HEK293T (cell line): ENCODE measurements at regions not wholly inside any gene's neighbourhood (a gene's known extent, or its start where the extent isn't known, plus 50 kb on each side); places are given as distances from the start of the nearest gene placed in this dataset.

Experiments used
- CTCF ChIA-PET: fragments of 350-600 bp; formaldehyde crosslinking; extraction: SDS; loops from one replicate; lab custom pipeline; 2021; ENCODE audit warnings: antibody characterized with exemption, inconsistent platforms; lab: Yijun Ruan, JAX
- POLR2A ChIA-PET: fragments of 350-600 bp; formaldehyde crosslinking; extraction: SDS; loops from one replicate; lab custom pipeline; 2020; ENCODE audit warnings: antibody characterized with exemption, inconsistent platforms; lab: Yijun Ruan, JAX
- DNase-seq: peaks from one replicate; pipeline ENCODE4 v3.0.0; 2012; ENCODE audit warnings: mixed read lengths; ENCODE audit errors: extremely low spot score
- ARNT ChIP-seq: fragments of 450-650 bp; IDR thresholded peaks from 2 replicates; pipeline ENCODE4 v1.6.1; 2017; ENCODE audit warnings: mild to moderate bottlenecking
- BHLHE40 ChIP-seq: fragments of 450-650 bp; IDR thresholded peaks from 2 replicates; pipeline ENCODE4 v1.6.1; 2016; ENCODE audit warnings: mild to moderate bottlenecking, moderate library complexity, borderline replicate concordance
- CTBP1 ChIP-seq: fragments of 450-650 bp; IDR thresholded peaks from 2 replicates; pipeline ENCODE4 v1.6.1; 2016; ENCODE audit warnings: borderline replicate concordance
- ELF4 ChIP-seq: fragments of 450-650 bp; IDR thresholded peaks from 2 replicates; pipeline ENCODE4 v1.6.1; 2017; ENCODE audit warnings: antibody characterized with exemption
- FOXA1 ChIP-seq: fragments of 450-650 bp; IDR thresholded peaks from 2 replicates; pipeline ENCODE4 v1.6.1; 2016; ENCODE audit warnings: mild to moderate bottlenecking
- FOXK2 ChIP-seq: fragments of 450-650 bp; IDR thresholded peaks from 2 replicates; pipeline ENCODE4 v1.6.1; 2016; ENCODE audit warnings: mild to moderate bottlenecking
- FOXM1 ChIP-seq: fragments of 450-650 bp; IDR thresholded peaks from 2 replicates; pipeline ENCODE4 v1.6.1; 2017; ENCODE audit warnings: mild to moderate bottlenecking, borderline replicate concordance
- HDGF ChIP-seq: fragments of 450-650 bp; IDR thresholded peaks from 2 replicates; pipeline ENCODE4 v1.6.1; 2017; ENCODE audit warnings: antibody characterized with exemption, borderline replicate concordance
- L3MBTL2 ChIP-seq: fragments of 450-650 bp; conservative IDR thresholded peaks from 2 replicates; pipeline ENCODE4 v1.6.1; 2016; ENCODE audit warnings: mild to moderate bottlenecking
- LEF1 ChIP-seq: fragments of 450-650 bp; IDR thresholded peaks from 2 replicates; pipeline ENCODE4 v1.6.1; 2017; ENCODE audit warnings: mild to moderate bottlenecking, borderline replicate concordance
- NFRKB ChIP-seq: fragments of 450-650 bp; IDR thresholded peaks from 2 replicates; pipeline ENCODE4 v1.6.1; 2016; ENCODE audit warnings: mild to moderate bottlenecking, moderate library complexity
- PKNOX1 ChIP-seq: fragments of 450-650 bp; IDR thresholded peaks from 2 replicates; pipeline ENCODE4 v1.6.1; 2016
- SP1 ChIP-seq: fragments of 450-650 bp; IDR thresholded peaks from 2 replicates; pipeline ENCODE4 v1.6.1; 2017
- SUZ12 ChIP-seq: fragments of 450-650 bp; IDR thresholded peaks from 2 replicates; pipeline ENCODE4 v1.6.1; 2016; ENCODE audit warnings: mild to moderate bottlenecking
- TARDBP ChIP-seq: fragments of 450-650 bp; IDR thresholded peaks from 2 replicates; pipeline ENCODE4 v1.6.1; 2016
- ZNF384 ChIP-seq: fragments of 450-650 bp; IDR thresholded peaks from 2 replicates; pipeline ENCODE4 v1.6.1; 2016

- ChIA-PET CTCF (no interaction called here), POLR2A (no interaction called here)
- TF ChIP-seq TARDBP, result no peak
- no peak for TF ChIP-seq CTBP1
- no peak for TF ChIP-seq ELF4
- TF ChIP-seq FOXA1, result no peak
- TF ChIP-seq BHLHE40, result no peak
- TF ChIP-seq SP1, result no peak
- TF ChIP-seq ZNF384, result no peak
- TF ChIP-seq HDGF, result no peak
- TF ChIP-seq FOXM1, result no peak
- TF ChIP-seq FOXK2, result no peak
- no peak for TF ChIP-seq NFRKB
- TF ChIP-seq LEF1, result no peak
- no peak for TF ChIP-seq ARNT
- no peak for TF ChIP-seq PKNOX1
- DNase-seq, result no peak
Observed at GRCh38 chr12:92028441-92028709, 117.3 kb downstream of the BTG1 start.

GRCh38 chr12:92027701-92028440, 117.8 kb downstream of the BTG1 start:
- no peak for DNase-seq
- TF ChIP-seq SUZ12 (no peak), FOXA1 (no peak), CTBP1 (no peak), ZNF384 (no peak), FOXM1 (no peak), ARNT (no peak), ELF4 (no peak), LEF1 (no peak), SP1 (no peak), L3MBTL2 (no peak), HDGF (no peak), NFRKB (no peak), BHLHE40 (no peak), PKNOX1 (no peak)
- ChIA-PET CTCF (interaction anchor here (0.8 kb wide), 1 partner anchor 48 kb away, joined by 13 read pairs; no protein-coding TSS in a partner anchor), POLR2A (no interaction called here)

- ChIA-PET CTCF (interaction anchor here (0.8 kb wide), 1 partner anchor 48 kb away, joined by 13 read pairs; no protein-coding TSS in a partner anchor), POLR2A (interaction anchor here (1.1 kb wide), 1 partner anchor 119 kb away, joined by 3 read pairs; the partner anchor contains the start of gene BTG1)
- TF ChIP-seq FOXK2 (no peak), TARDBP (no peak)
- DNase-seq, result no peak
Observed at GRCh38 chr12:92027243-92027642, 118.4 kb downstream of the BTG1 start.

GRCh38 chr12:92025462-92026207, 120.0 kb downstream of the BTG1 start:
- no peak for DNase-seq
- ChIA-PET POLR2A (no interaction called here), CTCF (no interaction called here)
- TF ChIP-seq SP1, result no peak
- no peak for TF ChIP-seq FOXA1
- TF ChIP-seq ZNF384, result no peak
- no peak for TF ChIP-seq HDGF
- no peak for TF ChIP-seq LEF1
- TF ChIP-seq PKNOX1, result no peak
- TF ChIP-seq ELF4, result no peak
- TF ChIP-seq L3MBTL2, result no peak
- no peak for TF ChIP-seq CTBP1
- no peak for TF ChIP-seq SUZ12
- TF ChIP-seq ARNT, result no peak
- TF ChIP-seq FOXK2, result no peak
- TF ChIP-seq TARDBP, result no peak
- no peak for TF ChIP-seq NFRKB
- TF ChIP-seq BHLHE40, result no peak
- TF ChIP-seq FOXM1, result no peak

GRCh38 chr12:92022093-92022492, 123.6 kb downstream of the BTG1 start:
- ChIA-PET POLR2A (interaction anchor here (1.7 kb wide), 1 partner anchor 123 kb away, joined by 10 read pairs; the partner anchor contains the start of gene BTG1), CTCF (no interaction called here)
- DNase-seq, result no peak
- TF ChIP-seq FOXK2 (no peak), HDGF (no peak), TARDBP (no peak), ARNT (no peak), ELF4 (0 out of 2 replicates have a peak, but pooled peaks have one; percentile 13)

- TF ChIP-seq SP1 (no peak), ZNF384 (no peak), ELF4 (no peak), FOXM1 (no peak), FOXA1 (no peak), L3MBTL2 (no peak), NFRKB (no peak), FOXK2 (no peak), ARNT (no peak), BHLHE40 (no peak), HDGF (no peak), TARDBP (no peak), CTBP1 (no peak), LEF1 (no peak), PKNOX1 (no peak), SUZ12 (no peak)
- POLR2A ChIA-PET, result interaction anchor here (1.7 kb wide), 1 partner anchor 124 kb away, joined by 10 read pairs; the partner anchor contains the start of gene BTG1
- CTCF ChIA-PET, result no interaction called here
- peak; percentile 13 for DNase-seq
Observed at GRCh38 chr12:92021666-92022035, 124.0 kb downstream of the BTG1 start.
